ENCODE measurements at regions not wholly inside any gene's neighbourhood (a gene's known extent, or its start where the extent isn't known, plus 50 kb on each side); places are given as distances from the start of the nearest gene placed in this dataset.
"Not testable (repeated sequence)": the region's sequence is repeated elsewhere in the genome, so short reads cannot be mapped to it uniquely, and the experiment has no call there.

GRCh38 chrX:143240658-143241057 lies 214.9 kb downstream of the SPANXN4 start:
- TF ChIP-seq, protein P1, sequence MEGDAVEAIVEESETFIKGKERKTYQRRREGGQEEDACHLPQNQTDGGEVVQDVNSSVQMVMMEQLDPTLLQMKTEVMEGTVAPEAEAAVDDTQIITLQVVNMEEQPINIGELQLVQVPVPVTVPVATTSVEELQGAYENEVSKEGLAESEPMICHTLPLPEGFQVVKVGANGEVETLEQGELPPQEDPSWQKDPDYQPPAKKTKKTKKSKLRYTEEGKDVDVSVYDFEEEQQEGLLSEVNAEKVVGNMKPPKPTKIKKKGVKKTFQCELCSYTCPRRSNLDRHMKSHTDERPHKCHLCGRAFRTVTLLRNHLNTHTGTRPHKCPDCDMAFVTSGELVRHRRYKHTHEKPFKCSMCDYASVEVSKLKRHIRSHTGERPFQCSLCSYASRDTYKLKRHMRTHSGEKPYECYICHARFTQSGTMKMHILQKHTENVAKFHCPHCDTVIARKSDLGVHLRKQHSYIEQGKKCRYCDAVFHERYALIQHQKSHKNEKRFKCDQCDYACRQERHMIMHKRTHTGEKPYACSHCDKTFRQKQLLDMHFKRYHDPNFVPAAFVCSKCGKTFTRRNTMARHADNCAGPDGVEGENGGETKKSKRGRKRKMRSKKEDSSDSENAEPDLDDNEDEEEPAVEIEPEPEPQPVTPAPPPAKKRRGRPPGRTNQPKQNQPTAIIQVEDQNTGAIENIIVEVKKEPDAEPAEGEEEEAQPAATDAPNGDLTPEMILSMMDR (IDR thresholded peaks at IDR 0.05): no peak
- TF ChIP-seq POLR2A (IDR thresholded peaks at IDR 0.05): no peak
- H3K4me3 ChIP-seq: no peak overlapping the region
- 67 to 91% methylated on average over 1 of the region's 1 CpG for WGBS, 2 donors
- H3K27me3 ChIP-seq: no peaks in the 10 kb centered on the region
- no peaks in the 10 kb centered on the region for H3K9me3 ChIP-seq
- H3K36me3 ChIP-seq (ENCODE audit: low read depth, missing control alignments): no peaks in the 10 kb centered on the region
- no peak for DNase-seq
- H3K27ac ChIP-seq: no peak overlapping the region
- H3K4me1 ChIP-seq: no peaks in the 10 kb centered on the region
- intact Hi-C loops (cut with DNase I; ENCODE audit: low total_unique reads): no loop called here

GRCh38 chrX:143231492-143231891 lies 205.8 kb downstream of the SPANXN4 start:
- H3K27me3 ChIP-seq: no peaks in the 10 kb centered on the region
- H3K9me3 ChIP-seq: no peaks in the 10 kb centered on the region
- no peak overlapping the region for H3K4me3 ChIP-seq
- no peak for DNase-seq
- 31 to 76% methylated on average over 2 to 6 of the region's 7 CpGs for WGBS, 2 donors
- H3K4me1 ChIP-seq: no peaks in the 10 kb centered on the region
- TF ChIP-seq, protein P1 (IDR thresholded peaks at IDR 0.05): no peak
- TF ChIP-seq POLR2A (IDR thresholded peaks at IDR 0.05): no peak
- H3K27ac ChIP-seq: no peak overlapping the region
- H3K36me3 ChIP-seq (ENCODE audit: low read depth, missing control alignments): no peaks in the 10 kb centered on the region
- intact Hi-C loops (cut with DNase I; ENCODE audit: low total_unique reads): no loop called here

- intact Hi-C loops (cut with DNase I; ENCODE audit: low total_unique reads); H3K27ac ChIP-seq; DNase-seq; H3K4me1 ChIP-seq; H3K9me3 ChIP-seq; H3K4me3 ChIP-seq; H3K36me3 ChIP-seq (ENCODE audit: low read depth, missing control alignments); H3K27me3 ChIP-seq: not testable (repeated sequence)
- 89% methylated on average over 21 of the region's 27 CpGs; no CpG with 5 or more reads in 1 of the 2 donors for WGBS, 2 donors
Observed at GRCh38 chrX:143228600-143228999, 202.9 kb downstream of the SPANXN4 start.

DNA sequence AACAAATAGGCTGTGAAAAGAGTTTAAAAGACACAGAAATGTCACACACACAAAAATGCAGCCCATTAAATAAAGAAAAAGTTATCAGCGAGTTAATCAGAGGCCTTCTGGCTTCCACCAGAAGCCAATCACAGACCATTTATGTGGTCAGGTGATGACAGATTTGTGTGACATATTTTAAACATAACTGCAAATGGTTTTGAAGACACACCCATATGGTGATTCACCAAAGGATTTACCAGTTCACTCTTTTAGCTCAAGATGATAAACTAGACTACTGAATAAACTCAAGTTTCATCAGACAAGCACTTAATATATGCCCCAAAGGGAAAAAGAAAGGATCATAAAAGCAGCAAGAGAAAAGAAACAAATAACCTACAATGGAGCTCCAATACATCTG lies 181.2 kb downstream of the SPANXN4 start:
- Histone ChIP-seq H3K4me1 (no peaks in the 10 kb centered on the region), H3K27ac (no peak overlapping the region), H3K9me3 (no peaks in the 10 kb centered on the region), H3K36me3 (ENCODE audit: low read depth, missing control alignments) (no peaks in the 10 kb centered on the region), H3K4me3 (no peak overlapping the region), H3K27me3 (no peaks in the 10 kb centered on the region)
- TF ChIP-seq POLR2A (IDR thresholded peaks at IDR 0.05): no peak
- intact Hi-C loops (cut with DNase I; ENCODE audit: low total_unique reads): loop anchor here (5.0 kb wide), 1 partner anchor 850 kb away; no protein-coding TSS in a partner anchor
- WGBS, 2 donors: 92 to 100% methylated on average over 1 of the region's 1 CpG
- no peak for DNase-seq

DNA sequence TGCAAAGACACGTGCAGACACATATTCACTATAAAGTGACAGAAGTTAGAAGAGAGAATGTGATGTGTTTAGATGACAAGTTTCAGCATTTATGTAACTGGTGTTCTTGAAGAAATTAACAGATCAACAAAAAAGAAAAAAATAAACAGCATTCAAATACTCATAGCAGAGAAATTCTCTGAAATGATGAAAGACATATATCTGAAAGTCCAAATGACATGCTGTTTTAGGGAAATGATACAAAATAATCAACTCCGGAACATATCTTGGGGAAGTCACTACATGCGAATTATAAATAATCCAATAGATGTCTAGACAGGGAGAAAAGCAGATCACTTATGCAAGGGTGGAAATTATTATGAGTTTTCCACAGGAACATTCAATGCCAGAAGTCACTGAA lies 146.0 kb downstream of the SPANXN4 start:
- TF ChIP-seq, protein P1 (IDR thresholded peaks at IDR 0.05): no peak
- no peak for TF ChIP-seq POLR2A (IDR thresholded peaks at IDR 0.05)
- H3K4me3 ChIP-seq: no peak overlapping the region
- DNase-seq: no peak
- 95 to 97% methylated on average over 3 of the region's 3 CpGs for WGBS, 2 donors
- H3K27me3 ChIP-seq: no peaks in the 10 kb centered on the region
- no peak overlapping the region for H3K27ac ChIP-seq
- H3K9me3 ChIP-seq: no peaks in the 10 kb centered on the region
- intact Hi-C loops (cut with DNase I; ENCODE audit: low total_unique reads): no loop called here
- no peaks in the 10 kb centered on the region for H3K4me1 ChIP-seq
- H3K36me3 ChIP-seq (ENCODE audit: low read depth, missing control alignments): no peaks in the 10 kb centered on the region

GRCh38 chrX:143165778-143166177 lies 140.1 kb downstream of the SPANXN4 start:
- intact Hi-C loops (cut with DNase I; ENCODE audit: low total_unique reads): no loop called here
- H3K9me3 ChIP-seq: no peaks in the 10 kb centered on the region
- 42 to 50% methylated on average over 1 of the region's 1 CpG for WGBS, 2 donors
- H3K27me3 ChIP-seq: no peaks in the 10 kb centered on the region
- DNase-seq: no peak
- no peaks in the 10 kb centered on the region for H3K4me1 ChIP-seq
- H3K4me3 ChIP-seq: no peak overlapping the region
- H3K27ac ChIP-seq: no peak overlapping the region
- TF ChIP-seq POLR2A (IDR thresholded peaks at IDR 0.05): no peak
- TF ChIP-seq, protein P1 (IDR thresholded peaks at IDR 0.05): no peak
- H3K36me3 ChIP-seq (ENCODE audit: low read depth, missing control alignments): no peaks in the 10 kb centered on the region

Measured in testis (tissue), 2 donors.